SK-N-MC (cell line): ENCODE measurements at regions not wholly inside any gene's neighbourhood (a gene's known extent, or its start where the extent isn't known, plus 50 kb on each side); places are given as distances from the start of the nearest gene placed in this dataset.

Experiments used
- EZH2 ChIP-seq: fragments of 200-600 bp; sonication (generic); IDR thresholded peaks from one replicate; pipeline ENCODE4 v1.6.1; 2017; ENCODE audit warnings: antibody characterized with exemption
- FOXP2 ChIP-seq: optimal IDR thresholded peaks from 2 replicates; pipeline ENCODE3; 2011; ENCODE audit warnings: mild to moderate bottlenecking, moderate library complexity; ENCODE audit not compliant: insufficient read depth; ENCODE audit errors: extremely low read length, control extremely low read depth
- POLR2AphosphoS5 ChIP-seq: IDR thresholded peaks from 2 replicates; pipeline ENCODE4 v1.6.1; 2012; ENCODE audit warnings: mild to moderate bottlenecking, low read depth, low read length, borderline replicate concordance

DNA sequence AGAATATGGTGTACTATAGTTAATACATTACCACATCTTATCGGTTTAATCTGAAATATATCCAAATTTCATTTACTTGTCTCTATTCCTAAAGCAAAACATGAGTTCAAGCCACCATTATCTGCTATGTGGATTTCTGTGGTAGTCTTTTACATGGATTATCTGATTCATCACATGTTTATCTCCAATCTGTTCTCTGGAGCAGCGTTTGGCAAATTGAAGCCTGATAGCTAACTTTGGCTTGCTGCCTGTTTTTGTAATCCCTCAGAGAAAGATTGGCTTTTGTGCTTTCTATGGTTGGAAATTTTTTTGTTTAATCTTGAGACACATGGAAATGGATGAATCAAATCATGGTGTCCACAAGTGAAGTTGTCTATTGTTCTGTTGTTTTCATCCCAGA, 274.3 kb downstream of the JRKL start:
- TF ChIP-seq POLR2AphosphoS5 (no peak), FOXP2 (no peak), EZH2 (no peak)
